GM19023 (cell line): ENCODE measurements at regions not wholly inside any gene's neighbourhood (a gene's known extent, or its start where the extent isn't known, plus 50 kb on each side); places are given as distances from the start of the nearest gene placed in this dataset.
"Not testable (repeated sequence)": the region's sequence is repeated elsewhere in the genome, so short reads cannot be mapped to it uniquely, and the experiment has no call there.

Experiments used
- ATAC-seq: cut with Tn5 transposase; IDR thresholded peaks from one replicate; pipeline ENCODE4 v1.9.1; 2021; ENCODE audit warnings: mild to moderate bottlenecking, moderate library complexity; ENCODE audit not compliant: unreplicated experiment

DNA sequence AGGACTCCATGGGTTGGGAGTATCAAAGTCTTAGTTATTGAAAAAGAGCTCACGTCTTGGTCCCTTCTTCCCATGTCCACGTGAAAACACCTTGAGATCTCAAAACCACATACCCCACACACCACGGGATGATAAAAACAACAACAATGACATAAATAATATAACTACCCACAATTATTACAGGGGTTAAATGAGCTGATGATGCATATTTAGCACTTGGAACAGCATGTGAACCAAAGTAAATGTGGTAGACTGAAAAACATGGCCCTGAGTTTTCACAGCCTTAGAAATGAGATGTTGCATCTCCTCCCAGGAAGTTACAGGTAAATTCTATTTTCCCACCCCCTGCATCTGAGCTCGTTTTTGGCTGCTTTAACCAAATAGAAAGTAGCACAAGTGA is 208.9 kb downstream of the C16orf95 start:
- ATAC-seq: no peak

DNA sequence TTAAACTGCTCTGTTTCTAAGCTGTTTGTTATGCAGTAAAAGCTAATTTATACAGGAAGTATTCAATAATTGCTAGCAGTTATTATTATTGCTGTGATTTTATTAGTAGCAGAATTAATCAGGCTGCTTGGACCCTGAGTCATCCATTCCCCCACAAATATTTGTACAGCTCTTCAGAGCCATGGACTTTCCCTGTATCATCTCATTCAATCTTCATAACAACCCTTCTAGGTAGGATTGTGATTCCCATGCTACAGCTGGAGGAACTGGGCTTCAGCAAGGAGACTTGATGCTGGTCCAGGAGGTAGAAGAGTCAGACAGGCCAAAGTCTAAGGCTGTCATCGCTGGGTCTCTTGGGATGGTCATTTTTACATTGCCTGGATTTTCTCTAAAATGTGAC is 208.3 kb downstream of the C16orf95 start:
- ATAC-seq: no peak

DNA sequence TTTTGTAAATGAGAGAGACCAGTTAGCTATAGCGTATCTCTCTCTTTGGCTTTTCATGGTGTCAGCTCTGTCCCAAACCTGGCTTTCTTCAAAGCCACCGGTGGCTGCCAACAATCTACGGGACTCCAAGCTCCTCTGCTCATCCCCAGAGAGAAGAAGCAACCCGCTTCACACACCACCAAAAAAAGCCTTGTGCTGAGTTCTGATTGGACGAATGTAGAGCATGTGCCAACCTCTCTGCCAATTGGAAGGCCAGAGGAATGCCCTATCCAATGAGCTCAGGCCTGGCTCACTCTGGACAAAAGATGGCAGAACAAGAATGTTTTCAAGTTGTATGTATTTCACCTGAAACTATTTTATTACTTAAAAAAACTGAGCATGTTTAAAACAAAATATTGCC is 202.4 kb downstream of the C16orf95 start:
- no peak for ATAC-seq

DNA sequence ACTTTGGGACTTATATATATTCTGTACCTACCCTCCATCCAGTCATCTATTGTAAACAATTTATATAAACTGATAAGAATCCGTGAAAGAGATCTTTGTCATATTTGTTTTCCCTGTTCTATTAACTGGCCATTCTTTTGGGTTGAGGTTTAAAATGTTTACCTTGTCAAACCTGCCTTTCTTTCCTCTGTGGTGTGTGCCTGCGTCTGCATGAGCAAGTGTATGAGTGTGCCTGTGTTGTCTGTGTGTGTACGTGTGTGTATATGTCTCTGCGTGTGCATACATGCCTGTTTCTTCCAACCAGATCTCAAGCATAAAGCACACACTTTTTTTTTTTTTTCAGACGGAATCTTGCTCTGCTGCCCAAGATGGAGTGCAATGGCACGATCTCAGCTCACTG is 201.5 kb downstream of the C16orf95 start:
- ATAC-seq: no peak

DNA sequence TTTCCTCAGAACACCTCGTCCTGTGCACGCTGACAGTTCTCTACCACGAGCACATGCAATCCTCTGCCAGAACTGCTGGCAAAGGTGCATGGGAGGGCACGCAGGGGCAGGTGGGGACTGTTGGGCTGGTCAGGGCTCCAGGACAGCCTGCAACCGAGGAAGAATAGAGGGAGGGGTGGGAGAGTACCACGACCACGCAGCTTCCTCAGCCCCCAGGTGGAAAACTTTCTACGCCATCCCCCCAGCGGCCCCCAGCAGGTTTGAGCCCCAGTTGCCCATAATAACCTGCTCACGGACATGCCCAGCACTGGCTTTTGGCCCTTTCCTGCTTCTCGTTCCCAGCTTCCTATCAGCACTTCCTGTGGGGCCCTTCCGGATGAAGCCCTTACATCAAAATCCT is 199.3 kb downstream of the C16orf95 start:
- no peak for ATAC-seq

DNA sequence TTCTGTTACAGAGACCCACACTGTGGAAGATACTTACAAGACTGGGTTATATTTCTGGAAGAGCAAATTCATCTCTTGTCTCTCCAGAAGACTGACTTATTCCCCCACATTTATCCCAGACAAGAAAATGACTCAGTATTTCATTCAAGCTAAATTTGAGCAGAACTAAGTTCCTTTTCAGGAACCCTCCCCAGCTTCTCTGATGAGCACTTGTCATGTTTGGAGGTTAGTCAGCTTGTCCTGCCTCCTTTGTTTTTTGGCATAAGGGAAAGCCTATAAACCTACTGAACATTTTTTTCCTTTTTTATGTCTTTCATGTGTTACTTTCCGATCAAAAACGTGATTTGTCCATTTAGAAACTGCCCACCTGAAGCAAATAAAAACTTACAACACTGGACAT is 198.0 kb downstream of the C16orf95 start:
- no peak for ATAC-seq

DNA sequence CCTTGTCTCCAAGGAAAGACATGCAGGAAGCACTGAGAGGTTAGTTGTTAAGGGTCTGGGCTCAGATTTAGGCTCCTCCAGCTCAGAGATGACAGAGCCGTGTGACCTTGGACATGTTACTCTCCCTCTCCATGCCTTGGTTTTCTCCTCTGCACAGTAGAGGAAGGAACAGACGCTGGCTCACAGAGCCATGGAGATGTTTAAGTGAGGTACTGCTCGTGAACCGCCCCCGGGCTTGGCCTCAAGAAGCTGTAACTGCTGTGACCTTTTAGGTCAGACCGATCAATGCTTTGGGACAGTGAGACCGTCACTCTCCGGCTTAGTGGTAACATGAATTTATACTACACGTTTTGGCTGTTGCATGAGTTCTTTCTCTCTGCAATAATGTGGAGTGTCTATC is 197.4 kb downstream of the C16orf95 start:
- no peak for ATAC-seq

DNA sequence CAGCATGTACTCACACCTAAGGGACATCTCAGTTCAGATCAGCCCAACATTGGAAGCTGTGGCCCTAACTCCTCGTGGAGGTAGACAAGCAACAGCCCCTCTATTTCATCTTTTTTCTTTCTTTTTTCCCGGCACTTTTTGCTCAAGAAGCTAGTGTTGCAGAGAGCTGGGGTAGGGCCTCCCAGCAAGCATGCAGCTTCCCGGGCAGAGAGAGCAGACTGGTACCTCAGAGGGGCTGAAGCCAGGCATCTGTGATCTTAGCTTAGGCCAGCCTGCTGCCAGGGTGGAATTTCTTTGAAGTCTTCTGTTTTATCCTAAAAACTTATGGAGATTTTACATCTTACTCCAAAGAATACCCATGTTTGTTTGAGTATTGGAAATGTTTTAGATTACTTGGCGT is 195.4 kb downstream of the C16orf95 start:
- ATAC-seq: no peak

DNA sequence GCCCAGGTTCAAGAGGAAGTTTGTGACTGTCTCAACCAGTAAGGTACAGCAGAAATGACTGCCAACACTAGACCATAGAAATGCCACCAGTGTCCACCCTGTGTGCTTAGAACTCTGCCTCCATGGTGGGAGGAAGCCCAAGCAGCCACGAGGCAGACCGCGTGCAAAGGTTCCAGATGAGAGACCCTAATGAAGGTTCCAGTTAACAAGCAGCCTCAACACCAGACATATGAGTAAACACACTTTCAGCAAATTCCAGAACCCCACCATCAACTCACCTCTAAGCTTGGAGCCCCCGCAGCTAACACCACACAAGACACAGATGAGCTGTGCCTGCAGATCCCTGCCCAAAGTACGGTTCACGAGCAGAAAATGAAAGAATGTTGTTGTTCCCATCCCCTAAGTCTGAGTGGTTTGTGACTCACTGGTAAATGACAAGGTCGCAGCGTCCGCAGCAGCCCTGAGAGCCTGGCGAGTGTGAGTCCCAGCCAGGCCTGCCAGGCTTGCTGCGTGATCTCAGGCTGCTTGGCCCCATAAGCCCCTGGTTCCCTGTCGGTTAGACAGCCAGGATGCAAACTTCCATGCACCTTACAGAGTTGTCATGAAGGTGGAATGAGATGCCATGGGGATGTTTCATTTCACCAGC is 193.7 kb downstream of the C16orf95 start:
- no peak for ATAC-seq

DNA sequence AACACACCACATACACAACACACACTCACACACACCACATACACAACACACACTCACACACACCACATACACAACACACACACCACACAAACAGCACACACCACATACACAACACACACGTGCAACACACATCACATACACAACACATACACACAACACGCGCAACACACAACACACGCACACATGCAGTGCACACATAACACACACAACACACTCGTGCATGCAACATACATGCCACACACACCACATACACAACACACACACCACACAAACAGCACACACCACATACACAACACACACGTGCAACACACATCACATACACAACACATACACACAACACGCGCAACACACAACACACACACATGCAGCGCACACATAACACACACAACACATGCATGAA is 192.8 kb downstream of the C16orf95 start:
- not testable (repeated sequence) for ATAC-seq

DNA sequence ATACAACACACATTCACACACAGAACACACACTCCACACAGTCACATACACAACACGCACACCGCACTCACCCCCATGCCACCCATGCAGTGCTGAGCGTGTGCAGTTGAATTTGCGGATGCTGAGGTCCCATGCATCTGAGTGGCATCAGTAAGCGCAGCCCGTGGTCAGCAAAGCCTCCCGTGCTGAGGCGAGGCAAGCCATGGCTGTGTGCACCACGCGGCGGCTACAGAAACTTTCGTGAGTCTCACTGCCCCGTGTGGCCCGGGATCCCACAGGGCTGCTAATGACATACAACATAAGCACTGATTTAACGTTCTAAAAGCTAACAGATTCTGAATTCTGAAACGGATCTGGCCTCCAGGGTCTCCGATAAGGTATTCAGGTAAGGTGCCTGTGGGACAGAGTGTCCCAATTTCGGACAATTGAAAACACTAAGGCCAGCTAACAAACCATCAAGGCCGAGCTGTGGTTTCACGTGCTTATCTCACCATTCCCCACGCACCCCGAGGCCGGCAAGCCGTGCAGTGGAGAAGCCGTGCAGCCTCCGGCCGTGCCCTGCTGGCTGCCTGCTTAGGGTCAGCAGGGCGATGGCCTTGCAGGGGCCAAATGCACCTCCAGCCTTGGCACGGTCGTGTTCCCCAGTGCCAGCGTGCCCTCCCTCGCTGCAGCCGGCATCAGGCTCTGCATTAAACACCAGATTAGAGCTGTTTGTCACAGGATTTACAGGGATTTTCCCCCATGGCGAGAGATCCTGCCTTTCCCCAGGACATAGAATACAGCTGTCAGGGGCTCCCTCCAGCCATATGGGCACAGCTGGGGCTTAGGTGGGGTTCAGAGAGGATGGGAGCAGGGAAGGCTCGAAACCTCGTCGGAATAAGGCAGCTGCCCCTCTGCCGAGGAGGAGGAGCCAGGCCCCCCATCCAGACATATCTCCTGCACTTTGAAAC is 191.7 kb downstream of the C16orf95 start:
- ATAC-seq: no peak

DNA sequence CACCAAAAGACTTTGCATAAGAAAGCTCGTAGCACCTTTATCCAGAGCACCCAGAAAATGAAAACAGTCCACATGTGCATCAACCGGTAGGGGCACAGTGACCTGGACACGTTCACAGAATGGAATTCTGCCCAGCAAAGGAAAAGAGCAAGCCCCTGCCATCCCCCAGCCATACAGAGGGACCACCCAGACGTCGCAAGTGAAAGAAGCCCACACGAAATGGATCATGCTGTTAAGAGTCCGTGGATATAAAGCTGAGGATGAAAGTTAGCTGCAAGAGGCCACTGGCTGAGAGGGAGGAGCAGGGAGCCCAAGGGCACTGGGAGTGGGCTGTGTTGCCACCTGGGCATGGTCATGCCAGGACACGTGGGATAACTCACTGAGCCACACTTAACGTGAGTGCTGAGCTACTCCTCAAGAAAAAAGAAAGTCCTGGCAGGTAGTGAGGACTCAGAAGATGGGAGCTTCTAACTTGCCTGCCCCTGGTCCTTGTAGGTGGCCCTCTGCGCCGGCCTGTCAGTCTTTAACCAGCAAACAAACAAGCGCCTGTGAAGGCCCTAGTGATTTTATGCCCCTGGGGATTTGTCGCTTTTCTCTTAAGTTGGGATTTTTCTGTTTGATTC is 190.7 kb downstream of the C16orf95 start:
- ATAC-seq: no peak

DNA sequence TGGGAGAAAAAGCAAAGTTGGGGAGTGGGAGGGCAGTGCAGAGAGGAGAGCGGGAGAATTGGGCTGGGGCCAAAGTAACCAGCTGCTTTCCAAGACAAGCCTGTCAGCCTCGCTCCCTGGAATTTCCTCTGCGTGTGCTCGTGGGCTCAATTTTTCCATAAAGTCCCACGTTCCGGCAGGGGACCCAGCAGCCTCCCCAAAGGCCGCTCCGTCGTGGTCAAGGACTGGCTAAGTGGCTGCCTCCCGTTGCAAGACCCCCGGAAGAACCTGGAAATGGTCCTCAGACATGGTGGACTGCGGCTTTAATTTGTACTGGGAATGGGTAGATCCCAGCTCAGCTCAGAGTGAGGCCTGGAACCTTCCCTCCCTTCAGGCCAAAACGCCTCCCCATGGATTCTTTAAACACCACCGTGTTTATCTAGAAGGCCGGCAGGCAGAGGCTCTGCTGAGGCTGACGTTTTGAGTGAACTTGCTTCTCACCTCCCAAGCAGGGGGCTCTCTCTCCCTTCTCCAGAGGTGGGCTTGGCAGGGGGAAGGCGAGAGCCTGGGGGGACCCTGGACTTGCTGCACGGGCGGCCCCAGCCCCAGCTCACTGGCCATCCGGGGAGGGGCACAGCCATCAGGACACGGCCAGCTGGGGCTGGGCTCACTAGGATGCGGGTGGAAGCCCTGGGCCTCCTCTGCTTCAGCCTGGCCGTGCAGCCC is 190.0 kb downstream of the C16orf95 start:
- no peak for ATAC-seq

DNA sequence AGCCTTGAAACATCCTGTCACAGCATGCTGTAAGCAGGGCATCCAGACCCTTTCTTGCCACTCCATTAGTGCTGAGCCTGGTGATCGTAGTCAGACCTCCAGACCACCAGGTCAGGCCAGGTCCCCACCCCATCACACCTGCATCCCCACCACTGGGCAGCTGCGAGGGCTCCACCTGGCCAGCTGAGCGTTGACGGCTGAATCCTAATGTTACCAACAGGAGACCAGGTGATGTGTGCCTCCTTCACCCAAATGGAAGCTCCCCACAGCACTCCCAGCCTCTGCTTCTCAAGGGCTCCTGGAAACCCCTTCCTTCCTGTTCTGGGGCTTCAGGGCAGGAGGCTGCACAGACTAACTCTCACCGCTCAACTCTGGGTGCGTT is 189.4 kb downstream of the C16orf95 start:
- ATAC-seq: no peak

DNA sequence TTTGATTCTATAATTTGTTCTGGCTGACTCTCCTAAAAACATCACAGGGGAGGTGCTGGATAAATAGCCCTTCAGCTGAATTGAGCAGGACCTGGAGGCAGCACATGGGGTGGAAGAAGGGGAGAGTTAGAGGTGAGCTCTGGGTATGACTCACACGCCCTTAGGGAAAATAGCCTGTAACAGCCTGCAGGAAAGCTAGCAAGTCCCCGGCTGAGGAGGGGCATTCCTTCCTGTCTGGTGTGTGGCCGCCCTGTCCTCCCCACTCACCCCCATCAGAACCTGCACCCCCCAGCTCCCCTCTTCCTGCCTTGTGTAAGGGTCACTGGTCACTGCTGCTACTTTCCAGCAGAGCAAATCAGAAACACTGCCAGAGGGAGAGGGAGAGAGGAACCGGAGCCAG is 187.4 kb downstream of the C16orf95 start:
- ATAC-seq: no peak

DNA sequence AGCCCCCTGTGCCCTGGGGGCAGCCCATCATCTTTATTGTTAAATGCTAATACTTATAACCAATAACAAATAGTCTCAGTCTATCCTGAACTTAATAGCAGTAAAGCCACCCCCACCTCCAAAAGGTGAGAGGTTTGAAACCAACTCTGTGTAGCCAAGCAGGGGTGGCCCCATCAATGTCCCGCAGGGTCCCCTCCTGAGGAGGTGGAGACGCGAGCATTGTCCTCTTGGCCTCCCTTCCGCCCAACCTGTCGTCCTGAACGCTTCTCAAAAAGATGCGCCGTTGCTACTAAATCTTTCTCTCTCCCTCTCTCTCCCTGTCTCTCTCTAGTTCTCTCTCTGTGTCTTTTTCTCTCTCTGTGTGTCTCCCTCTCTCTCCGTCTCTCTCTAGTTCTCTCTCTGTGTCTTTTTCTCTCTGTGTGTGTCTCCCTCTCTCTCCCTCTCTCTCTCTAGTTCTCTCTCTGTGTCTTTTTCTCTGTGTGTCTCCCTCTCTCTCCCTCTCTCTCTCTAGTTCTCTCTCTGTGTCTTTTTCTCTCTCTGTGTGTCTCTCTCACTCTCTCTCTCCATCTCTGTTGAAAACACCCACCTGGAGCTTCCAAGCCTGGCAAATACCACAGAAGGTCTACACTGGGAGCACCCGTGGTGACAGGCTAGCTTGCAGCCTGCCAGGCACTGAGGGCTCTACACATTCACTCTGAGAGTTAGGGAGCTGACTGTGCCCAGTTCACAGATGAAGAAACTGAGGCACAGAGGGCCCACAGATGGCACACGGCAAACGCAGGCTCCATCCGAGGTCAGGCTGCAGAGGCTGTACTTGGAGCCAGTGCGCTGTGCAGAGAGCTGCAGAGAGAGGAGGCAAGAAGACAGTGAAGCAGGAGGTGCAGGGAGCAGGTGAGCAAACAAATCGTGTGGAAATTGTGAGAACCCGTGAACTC is 185.9 kb downstream of the C16orf95 start:
- ATAC-seq: no peak

DNA sequence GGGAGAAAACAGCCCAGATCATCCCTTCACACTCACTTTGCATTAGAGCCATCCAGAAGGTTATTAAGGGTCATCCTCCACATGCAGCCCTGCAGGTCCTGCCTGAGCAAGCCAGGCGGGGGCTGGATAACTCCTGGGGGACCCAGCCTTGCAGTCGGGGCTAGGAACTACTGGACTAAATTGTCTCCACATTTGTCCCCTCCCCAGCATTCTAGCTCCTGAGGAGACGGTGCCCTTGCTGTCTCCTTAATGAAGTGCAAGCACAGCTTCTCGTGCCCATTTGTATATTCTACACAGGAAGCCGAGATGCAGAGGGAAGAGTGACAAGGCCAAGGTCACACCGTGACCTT is 185.2 kb downstream of the C16orf95 start:
- ATAC-seq: no peak

DNA sequence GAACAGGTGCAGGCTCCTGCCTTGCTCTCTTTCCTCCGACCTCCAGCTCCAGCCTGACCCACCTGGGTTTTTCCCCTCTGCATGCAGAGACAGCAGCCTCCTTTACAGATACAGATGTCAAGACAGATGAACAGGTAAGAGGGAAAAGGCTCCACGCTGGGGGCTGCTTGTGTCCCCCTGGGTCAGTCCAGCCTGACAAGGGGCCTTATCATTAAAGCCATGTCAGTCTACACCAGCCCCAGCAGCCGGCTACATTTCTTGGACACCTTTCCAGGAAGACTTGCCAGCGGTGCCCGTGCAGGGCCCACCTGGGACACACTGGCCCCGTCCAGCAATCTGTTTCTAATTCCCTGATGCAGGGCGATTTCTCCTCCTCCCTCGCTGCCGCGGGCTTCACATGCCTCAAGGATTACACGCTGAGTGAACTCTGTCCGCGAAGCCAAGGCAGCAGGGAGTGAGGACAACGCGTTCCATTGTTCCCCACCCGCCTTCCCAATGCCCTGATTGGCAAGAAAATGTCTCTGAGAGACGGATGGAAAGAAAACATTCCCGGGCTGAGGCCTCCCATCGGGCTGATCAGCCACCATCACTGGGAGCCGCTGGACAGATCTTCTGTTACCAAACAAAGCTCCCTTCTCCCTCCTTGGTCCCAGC is 184.7 kb downstream of the C16orf95 start:
- ATAC-seq: no peak

DNA sequence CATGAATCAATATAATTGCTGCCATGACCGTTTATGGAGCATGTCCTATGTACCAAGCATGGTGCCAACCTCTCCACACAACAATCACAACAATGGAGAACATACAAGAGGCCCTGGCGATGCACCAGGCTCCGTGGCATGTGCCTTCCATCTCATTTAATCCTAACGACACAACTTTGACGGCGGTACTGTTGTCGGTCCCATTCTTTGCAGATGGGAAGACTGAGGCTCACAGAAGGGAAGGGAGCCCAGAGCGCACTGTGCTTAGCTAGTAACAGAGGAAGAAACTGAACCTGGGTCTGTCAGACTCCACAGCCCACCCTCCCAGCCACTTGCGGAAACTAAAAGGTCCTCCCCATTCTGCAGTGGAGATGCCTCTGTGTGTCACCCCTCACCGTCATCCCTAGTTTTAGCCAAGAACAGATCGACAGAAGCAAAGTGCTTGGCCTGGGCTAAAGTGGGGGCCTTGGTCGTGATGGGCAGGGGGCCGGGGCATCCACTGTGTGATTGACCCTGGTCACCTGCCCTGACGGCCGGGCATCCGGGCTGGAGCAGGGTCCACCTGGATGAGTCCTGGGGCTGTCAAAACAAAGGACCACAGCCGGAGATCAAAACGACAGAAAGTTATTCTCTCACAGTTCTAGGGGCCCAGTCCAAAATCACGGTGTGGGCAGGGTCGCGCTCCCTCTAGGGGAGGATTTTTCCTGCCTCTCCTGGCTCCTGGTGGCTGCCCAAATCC is 183.9 kb downstream of the C16orf95 start:
- no peak for ATAC-seq
